H1 (cell line): ENCODE measurements at regions not wholly inside any gene's neighbourhood (a gene's known extent, or its start where the extent isn't known, plus 50 kb on each side); places are given as distances from the start of the nearest gene placed in this dataset.

Experiments
- BRCA1 ChIP-seq: IDR thresholded peaks from 2 replicates; pipeline ENCODE4 v1.6.1; 2012; ENCODE audit warnings: low read depth, low read length, improper control_type of control experiment
- CHD1 ChIP-seq: IDR thresholded peaks from 2 replicates; pipeline ENCODE4 v1.6.1; 2012; ENCODE audit warnings: low read depth, low read length, improper control_type of control experiment
- KDM1A ChIP-seq: fragments of 200-600, 300-600 bp; sonication (generic); IDR thresholded peaks from 2 replicates; pipeline ENCODE4 v1.7.1; 2016; ENCODE audit warnings: mild to moderate bottlenecking, low read length, borderline replicate concordance
- MAFK ChIP-seq: IDR thresholded peaks from 2 replicates; pipeline ENCODE4 v1.6.1; 2012; ENCODE audit warnings: low read depth, mild to moderate bottlenecking, improper control_type of control experiment, low read length
- RFX5 ChIP-seq: IDR thresholded peaks from 2 replicates; pipeline ENCODE4 v1.6.1; 2011; ENCODE audit warnings: low read depth, low read length, improper control_type of control experiment, borderline replicate concordance
- SAP30 ChIP-seq: fragments of 300-600 bp; sonication (generic); IDR thresholded peaks from 2 replicates; pipeline ENCODE4 v1.7.1; 2012; ENCODE audit warnings: low read length, moderate library complexity, mild to moderate bottlenecking, inconsistent platforms; ENCODE audit not compliant: insufficient read depth, insufficient replicate concordance
- SIN3A ChIP-seq, 2 experiments: IDR thresholded peaks in 1 of 2; conservative IDR thresholded peaks in 1 of 2; 2 replicates each; pipeline ENCODE4 v1.6.1; 2011 to 2012; ENCODE audit warnings: low read length in 2 of 2, improper control_type of control experiment in 1 of 2, low read depth in 1 of 2, mild to moderate bottlenecking in 1 of 2
- TEAD4 ChIP-seq: IDR thresholded peaks from 2 replicates; pipeline ENCODE4 v1.6.1; 2012; ENCODE audit warnings: low read depth, low read length, inconsistent platforms, mixed read lengths
- ZNF274 ChIP-seq: IDR thresholded peaks from 2 replicates; pipeline ENCODE4 v1.7.0; 2012; ENCODE audit warnings: low read length, borderline replicate concordance; ENCODE audit errors: extremely low read depth

DNA sequence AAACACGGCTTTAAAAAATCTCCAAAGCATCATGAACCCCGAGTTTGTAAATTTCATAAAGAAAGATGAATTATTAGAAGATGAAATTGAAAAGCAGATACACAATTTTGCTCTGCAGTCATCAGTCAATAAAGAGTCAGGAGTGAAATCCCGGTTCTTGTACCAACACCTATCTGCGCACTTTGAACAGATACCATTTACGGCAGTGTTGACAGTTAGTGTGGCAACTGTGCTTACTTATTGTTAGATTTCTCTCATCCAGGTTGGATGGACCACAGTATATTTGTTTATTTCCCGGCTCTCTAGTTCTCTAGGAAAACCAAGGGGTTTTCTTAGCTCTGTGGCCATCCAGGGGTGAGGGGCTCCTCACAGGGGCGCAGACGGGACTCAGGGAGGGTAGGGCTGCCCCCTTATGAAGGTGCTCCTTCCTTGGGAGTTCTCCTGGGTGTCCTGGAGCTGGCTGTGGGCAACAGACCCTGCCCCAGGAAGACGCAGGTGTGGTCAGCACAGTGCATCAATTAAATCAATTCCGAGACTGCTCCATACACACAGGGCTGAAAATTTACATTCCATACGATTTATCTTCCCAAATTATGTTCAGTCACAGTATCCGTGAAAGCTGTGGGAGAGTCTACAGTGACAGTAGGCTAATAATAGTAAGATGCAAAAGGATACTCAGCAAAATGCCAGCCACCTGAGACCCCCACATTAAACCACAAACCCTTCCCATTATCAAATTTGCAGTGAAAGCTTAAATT, 107.0 kb upstream of the C1QTNF9B start (continued):
- TF ChIP-seq ZNF274 (no peak), SAP30 (no peak), RFX5 (no peak), CHD1 (no peak), KDM1A (no peak), SIN3A (conservative IDR thresholded peaks at IDR 0.05 in 1 of 2, IDR thresholded peaks at IDR 0.05 in 1 of 2; ENCODE audit: low read depth in 1 of 2, low read length in 2 of 2) (no peak), TEAD4 (no peak), BRCA1 (no peak), MAFK (no peak)
- TF ChIP-seq, all 59 proteins: peak for 0
